Glutamatergic neuron (in vitro differentiated cells): ENCODE measurements at regions not wholly inside any gene's neighbourhood (a gene's known extent, or its start where the extent isn't known, plus 50 kb on each side); places are given as distances from the start of the nearest gene placed in this dataset.

Source experiments
- DNase-seq: peaks from one replicate; pipeline ENCODE4 v3.0.0; 2022
- H3K27ac Mint-ChIP-seq: one replicate; pipeline ENCODE4 v1.8.0; 2020; ENCODE audit warnings: mild to moderate bottlenecking, mixed read lengths, inconsistent platforms; ENCODE audit not compliant: unreplicated experiment
- H3K27me3 Mint-ChIP-seq: one replicate; pipeline ENCODE4 v1.8.0; 2020; ENCODE audit warnings: mild to moderate bottlenecking, moderate library complexity, mixed read lengths, inconsistent platforms; ENCODE audit not compliant: unreplicated experiment
- H3K36me3 Mint-ChIP-seq: one replicate; pipeline ENCODE4 v1.8.0; 2020; ENCODE audit warnings: mild to moderate bottlenecking, mixed read lengths, inconsistent platforms; ENCODE audit not compliant: unreplicated experiment
- H3K4me1 Mint-ChIP-seq: one replicate; pipeline ENCODE4 v1.8.0; 2020; ENCODE audit warnings: mild to moderate bottlenecking, low read depth, mixed read lengths, inconsistent platforms; ENCODE audit not compliant: unreplicated experiment
- H3K4me3 Mint-ChIP-seq: one replicate; pipeline ENCODE4 v1.8.0; 2020; ENCODE audit warnings: mild to moderate bottlenecking, mixed read lengths, inconsistent platforms; ENCODE audit not compliant: unreplicated experiment
- H3K9me3 Mint-ChIP-seq: one replicate; pipeline ENCODE4 v1.8.0; 2020; ENCODE audit warnings: mild to moderate bottlenecking, moderate library complexity, mixed read lengths, inconsistent platforms; ENCODE audit not compliant: unreplicated experiment
- CTCF ChIP-seq: fragments of 200-600 bp; sonication (generic); IDR thresholded peaks from one replicate; pipeline ENCODE4 v1.5.0; 2021; ENCODE audit not compliant: partially characterized antibody, unreplicated experiment

DNA sequence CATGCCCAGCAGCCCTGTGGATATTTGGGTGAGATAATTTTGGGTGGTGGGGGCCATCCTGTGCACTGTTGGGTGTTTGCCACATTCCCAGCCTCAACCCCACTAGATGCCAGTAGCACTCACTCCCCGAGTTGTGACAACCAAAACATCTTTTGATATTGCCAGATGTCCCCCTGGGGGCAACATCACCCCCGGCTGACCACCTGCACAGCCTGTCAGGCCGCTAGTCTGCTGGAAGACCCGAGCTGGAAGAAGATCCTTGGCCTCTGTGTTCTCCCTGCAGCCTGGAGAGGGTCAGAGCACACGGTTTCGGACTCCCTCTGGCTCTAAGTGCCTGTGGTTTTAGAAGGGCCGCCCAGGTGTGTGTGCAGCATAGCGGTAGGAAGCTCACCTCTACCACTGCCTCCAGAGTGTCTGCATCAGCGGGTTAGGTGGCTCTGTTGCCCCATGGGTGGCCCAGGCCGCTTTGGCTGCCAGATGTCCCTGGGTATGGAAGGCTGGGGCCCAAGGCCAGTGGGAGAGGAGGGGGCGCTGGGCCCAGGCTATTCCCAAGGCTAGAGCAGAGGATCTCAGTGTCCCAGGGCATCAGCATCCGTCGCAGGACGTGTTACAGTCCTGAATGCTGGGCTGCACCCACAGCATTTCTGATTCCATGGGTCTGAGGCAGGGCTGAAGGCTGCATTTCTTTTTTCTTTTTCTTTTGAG lies 195.8 kb upstream of the GSE1 start:
- H3K27ac Mint-ChIP-seq: no peak overlapping the region
- DNase-seq: peak; percentile 14
- H3K9me3 Mint-ChIP-seq: peaks cover 20% of the 10 kb centered on the region
- peaks cover 12% of the 10 kb centered on the region for H3K27me3 Mint-ChIP-seq
- no peak overlapping the region for H3K4me3 Mint-ChIP-seq
- peaks cover 24% of the 10 kb centered on the region for H3K4me1 Mint-ChIP-seq
- TF ChIP-seq CTCF: no peak
- no peaks in the 10 kb centered on the region for H3K36me3 Mint-ChIP-seq

DNA sequence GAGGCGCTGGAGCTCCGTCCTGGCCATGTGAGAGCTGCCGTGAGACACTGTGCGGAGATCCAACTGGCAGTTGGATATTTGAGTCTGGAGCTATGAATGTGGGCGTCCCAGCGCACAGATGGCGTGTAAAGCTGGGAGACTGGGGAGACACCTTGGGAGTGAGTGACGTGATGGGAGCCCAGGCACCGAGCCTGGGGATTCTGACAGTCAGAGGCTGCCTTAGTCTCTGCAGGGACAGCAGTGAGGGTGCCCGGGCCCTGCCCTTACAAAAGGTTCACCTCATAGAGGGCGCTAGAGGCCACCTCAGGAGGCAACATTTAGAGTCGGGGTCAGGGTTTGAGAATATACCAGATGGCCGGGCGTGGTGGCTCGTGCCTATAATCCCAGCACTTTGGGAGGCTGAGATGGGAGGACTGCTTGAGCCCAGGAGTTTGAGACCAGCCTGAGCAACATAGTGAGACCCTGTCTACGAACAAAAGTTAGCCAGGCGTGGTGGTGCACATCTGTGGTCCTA lies 194.1 kb upstream of the GSE1 start:
- DNase-seq: peak; percentile 27
- H3K27ac Mint-ChIP-seq: peak overlapping the region; percentile 80
- no peaks in the 10 kb centered on the region for H3K36me3 Mint-ChIP-seq
- peaks cover 36% of the 10 kb centered on the region for H3K4me1 Mint-ChIP-seq
- peaks cover 12% of the 10 kb centered on the region for H3K27me3 Mint-ChIP-seq
- peak; percentile 21 for TF ChIP-seq CTCF
- H3K4me3 Mint-ChIP-seq: no peak overlapping the region
- peaks cover 15% of the 10 kb centered on the region for H3K9me3 Mint-ChIP-seq

GRCh38 chr16:85419503-85420408 lies 193.4 kb upstream of the GSE1 start:
- peak; percentile 10 for DNase-seq

GRCh38 chr16:85420501-85421337 lies 192.4 kb upstream of the GSE1 start:
- Mint-ChIP-seq H3K4me3 (no peak overlapping the region), H3K27me3 (peaks cover 9% of the 10 kb centered on the region), H3K4me1 (peaks cover 42% of the 10 kb centered on the region), H3K9me3 (peaks cover 14% of the 10 kb centered on the region), H3K36me3 (no peaks in the 10 kb centered on the region), H3K27ac (peak overlapping the region; percentile 90)
- peak; percentile 100 for TF ChIP-seq CTCF
- DNase-seq: peak; percentile 86

More at GRCh38 chr16:85419503-85420408, 193.4 kb upstream of the GSE1 start:
- TF ChIP-seq CTCF: no peak
- peaks cover 12% of the 10 kb centered on the region for H3K9me3 Mint-ChIP-seq
- peaks cover 9% of the 10 kb centered on the region for H3K27me3 Mint-ChIP-seq
- no peaks in the 10 kb centered on the region for H3K36me3 Mint-ChIP-seq
- no peak overlapping the region for H3K4me3 Mint-ChIP-seq
- H3K27ac Mint-ChIP-seq: peak overlapping the region; percentile 22
- H3K4me1 Mint-ChIP-seq: peaks cover 43% of the 10 kb centered on the region
